ENCODE measurements at regions not wholly inside any gene's neighbourhood (a gene's known extent, or its start where the extent isn't known, plus 50 kb on each side); places are given as distances from the start of the nearest gene placed in this dataset.

DNA sequence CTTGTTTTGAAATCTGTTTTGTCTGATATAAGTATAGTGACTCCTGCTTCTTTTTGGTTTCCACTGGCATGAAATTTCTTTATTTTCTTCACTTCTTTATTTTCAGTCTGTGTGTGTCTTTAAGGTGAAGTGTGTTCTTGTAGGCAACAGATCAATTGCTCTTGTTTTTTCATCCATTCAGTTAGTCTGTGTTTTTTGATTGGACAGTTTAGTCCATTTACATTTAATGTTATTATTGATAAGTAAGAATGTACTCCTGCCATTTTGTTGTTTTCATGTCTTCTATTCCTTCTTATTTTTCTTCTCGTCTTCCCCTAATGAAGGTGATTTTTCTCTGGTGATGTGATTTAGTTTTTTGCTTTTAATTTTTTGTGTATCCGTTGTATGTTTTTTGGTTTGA, 487.7 kb upstream of the PBX1 start:
- ChIA-PET POLR2A (no interaction called here), CTCF (no interaction called here)
- DNase-seq (ENCODE audit: extremely low spot score): no peak
- no peak for TF ChIP-seq ZNF384 (IDR thresholded peaks at IDR 0.05)

DNA sequence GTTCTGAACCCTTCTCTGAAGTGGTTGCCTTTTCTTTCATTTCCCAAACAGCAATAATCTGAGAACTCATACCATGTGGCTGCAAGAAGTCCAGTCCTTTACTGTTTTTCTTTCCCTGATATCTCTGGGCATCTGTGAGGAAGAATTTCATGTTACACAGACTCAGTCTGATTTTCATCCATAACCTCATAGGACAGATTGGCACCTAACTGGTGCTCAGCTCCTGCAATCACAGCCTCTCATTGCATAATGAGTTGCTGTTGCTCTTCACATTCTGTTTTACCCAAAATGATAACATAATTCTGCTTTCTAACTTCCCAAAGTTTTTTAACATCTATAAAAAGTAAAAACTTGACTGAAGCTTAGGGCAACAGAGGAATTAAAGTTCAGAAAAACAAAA, 472.2 kb upstream of the PBX1 start:
- ChIA-PET CTCF (no interaction called here), POLR2A (no interaction called here)
- TF ChIP-seq SP1 (IDR thresholded peaks at IDR 0.05): no peak
- TF ChIP-seq BHLHE40 (IDR thresholded peaks at IDR 0.05; ENCODE audit: borderline replicate concordance): no peak
- TF ChIP-seq FOXM1 (IDR thresholded peaks at IDR 0.05; ENCODE audit: borderline replicate concordance): no peak
- TF ChIP-seq, protein P1, sequence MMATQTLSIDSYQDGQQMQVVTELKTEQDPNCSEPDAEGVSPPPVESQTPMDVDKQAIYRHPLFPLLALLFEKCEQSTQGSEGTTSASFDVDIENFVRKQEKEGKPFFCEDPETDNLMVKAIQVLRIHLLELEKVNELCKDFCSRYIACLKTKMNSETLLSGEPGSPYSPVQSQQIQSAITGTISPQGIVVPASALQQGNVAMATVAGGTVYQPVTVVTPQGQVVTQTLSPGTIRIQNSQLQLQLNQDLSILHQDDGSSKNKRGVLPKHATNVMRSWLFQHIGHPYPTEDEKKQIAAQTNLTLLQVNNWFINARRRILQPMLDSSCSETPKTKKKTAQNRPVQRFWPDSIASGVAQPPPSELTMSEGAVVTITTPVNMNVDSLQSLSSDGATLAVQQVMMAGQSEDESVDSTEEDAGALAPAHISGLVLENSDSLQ (IDR thresholded peaks at IDR 0.05): no peak
- TF ChIP-seq ELF4 (IDR thresholded peaks at IDR 0.05): no peak
- no peak for TF ChIP-seq LEF1 (IDR thresholded peaks at IDR 0.05; ENCODE audit: borderline replicate concordance)
- TF ChIP-seq HDGF (IDR thresholded peaks at IDR 0.05; ENCODE audit: borderline replicate concordance): no peak
- TF ChIP-seq NFRKB (IDR thresholded peaks at IDR 0.05): no peak
- no peak for TF ChIP-seq SUZ12 (IDR thresholded peaks at IDR 0.05)
- no peak for TF ChIP-seq ARNT (IDR thresholded peaks at IDR 0.05)
- TF ChIP-seq L3MBTL2 (conservative IDR thresholded peaks at IDR 0.05): no peak
- TF ChIP-seq CTBP1 (IDR thresholded peaks at IDR 0.05; ENCODE audit: borderline replicate concordance): no peak
- no peak for TF ChIP-seq TARDBP (IDR thresholded peaks at IDR 0.05)
- no peak for TF ChIP-seq FOXA1 (IDR thresholded peaks at IDR 0.05)
- TF ChIP-seq ZNF384 (IDR thresholded peaks at IDR 0.05): no peak
- no peak for TF ChIP-seq FOXK2 (IDR thresholded peaks at IDR 0.05)
- no peak for DNase-seq (ENCODE audit: extremely low spot score)

DNA sequence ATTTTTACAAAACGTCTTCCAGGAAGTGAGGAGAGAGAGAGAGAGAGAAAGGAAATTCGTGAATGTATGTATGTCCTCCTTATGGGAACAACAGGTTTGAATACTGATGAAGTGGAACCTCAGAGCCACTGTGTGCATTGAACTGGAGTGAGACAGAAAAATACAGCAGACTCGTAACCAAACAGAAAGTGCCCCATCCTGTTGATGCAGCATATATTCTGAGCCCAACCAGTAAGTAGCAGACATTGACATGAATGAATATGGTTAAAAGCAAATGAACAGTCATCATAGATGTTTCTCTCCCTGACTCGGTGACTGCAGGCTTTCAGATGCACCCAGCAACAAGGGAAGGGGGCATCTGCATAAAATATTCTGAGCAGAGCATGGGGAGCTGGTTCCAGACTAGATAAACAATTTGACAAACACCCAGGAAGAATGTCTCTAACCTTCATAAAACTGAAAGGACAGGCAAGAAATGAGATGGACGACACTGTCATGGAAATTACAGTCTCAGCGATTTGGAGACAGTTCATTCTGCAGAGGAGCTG, 471.0 kb upstream of the PBX1 start:
- TF ChIP-seq, protein P1 (IDR thresholded peaks at IDR 0.05): no peak
- TF ChIP-seq LEF1 (IDR thresholded peaks at IDR 0.05; ENCODE audit: borderline replicate concordance): no peak
- TF ChIP-seq ARNT (IDR thresholded peaks at IDR 0.05): no peak
- no peak for TF ChIP-seq HDGF (IDR thresholded peaks at IDR 0.05; ENCODE audit: borderline replicate concordance)
- TF ChIP-seq ELF4 (IDR thresholded peaks at IDR 0.05): no peak
- no peak for TF ChIP-seq TARDBP (IDR thresholded peaks at IDR 0.05)
- TF ChIP-seq BHLHE40 (IDR thresholded peaks at IDR 0.05; ENCODE audit: borderline replicate concordance): no peak
- no peak for TF ChIP-seq SUZ12 (IDR thresholded peaks at IDR 0.05)
- no peak for TF ChIP-seq FOXK2 (IDR thresholded peaks at IDR 0.05)
- no peak for TF ChIP-seq L3MBTL2 (conservative IDR thresholded peaks at IDR 0.05)
- TF ChIP-seq FOXA1 (IDR thresholded peaks at IDR 0.05): no peak
- TF ChIP-seq NFRKB (IDR thresholded peaks at IDR 0.05): no peak
- no peak for TF ChIP-seq ZNF384 (IDR thresholded peaks at IDR 0.05)
- DNase-seq (ENCODE audit: extremely low spot score): no peak
- CTCF ChIA-PET: no interaction called here
- POLR2A ChIA-PET: no interaction called here

DNA sequence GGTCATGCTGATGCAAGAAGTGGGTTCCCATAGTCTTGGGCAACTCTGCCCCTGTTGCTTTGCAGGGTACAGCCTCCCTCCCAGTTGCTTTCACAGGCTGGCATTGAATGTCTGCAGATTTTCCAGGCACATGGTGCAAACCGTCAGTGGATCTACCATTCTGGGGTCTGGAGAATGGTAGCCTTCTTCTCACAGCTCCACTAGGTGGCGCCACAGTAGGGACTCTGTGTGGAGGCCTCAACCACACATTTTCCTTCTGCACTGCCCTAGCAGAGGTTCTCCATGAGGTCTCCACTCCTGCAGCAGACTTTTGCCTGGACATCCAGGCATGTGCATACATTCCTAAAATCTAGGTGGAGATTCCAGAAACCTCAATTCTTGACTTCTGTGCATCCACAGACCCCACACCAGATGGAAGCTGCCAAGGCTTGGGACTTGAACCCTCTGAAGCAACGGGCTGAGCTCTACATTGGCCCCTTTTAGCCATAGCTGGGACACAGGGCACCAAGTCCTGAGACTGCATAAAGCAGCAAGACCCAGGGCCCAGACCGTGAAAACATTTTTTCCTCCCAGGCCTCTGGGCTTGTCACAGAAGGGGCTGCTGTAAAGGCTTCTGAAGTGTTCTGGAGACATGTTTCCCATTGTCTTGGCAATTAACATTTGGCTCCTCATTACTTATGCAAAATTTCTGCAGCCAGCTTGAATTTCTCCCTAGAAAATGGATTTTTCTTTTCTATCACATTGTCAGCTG, 466.2 kb upstream of the PBX1 start:
- POLR2A ChIA-PET: no interaction called here
- TF ChIP-seq CTBP1 (IDR thresholded peaks at IDR 0.05; ENCODE audit: borderline replicate concordance) (no peak), NFRKB (IDR thresholded peaks at IDR 0.05) (no peak)
- no peak for DNase-seq (ENCODE audit: extremely low spot score)
- CTCF ChIA-PET: interaction anchor here (0.5 kb wide), 1 partner anchor 526 kb away, joined by 3 read pairs; no protein-coding TSS in a partner anchor

DNA sequence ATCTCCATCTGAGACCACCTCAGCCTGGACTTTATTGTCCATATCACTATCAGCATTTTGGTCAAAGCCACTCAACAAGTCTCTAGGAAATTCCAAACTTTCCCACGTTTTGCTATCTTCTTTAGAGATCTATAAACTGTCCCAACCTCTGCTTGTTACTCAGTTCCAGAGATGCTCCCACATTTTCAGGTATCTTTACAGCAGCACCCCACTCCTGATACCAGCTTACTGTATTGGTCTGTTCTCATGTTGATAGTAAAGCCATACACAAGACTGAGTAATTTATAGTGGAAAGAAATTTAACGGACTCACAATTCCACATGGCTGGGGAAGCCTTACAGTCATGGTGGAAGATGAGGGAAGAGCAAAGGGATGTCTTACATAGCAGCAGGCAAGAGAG, 465.4 kb upstream of the PBX1 start:
- CTCF ChIA-PET: no interaction called here
- TF ChIP-seq NFRKB (IDR thresholded peaks at IDR 0.05) (no peak), SUZ12 (IDR thresholded peaks at IDR 0.05) (no peak), ELF4 (IDR thresholded peaks at IDR 0.05) (no peak), BHLHE40 (IDR thresholded peaks at IDR 0.05; ENCODE audit: borderline replicate concordance) (no peak), CTBP1 (IDR thresholded peaks at IDR 0.05; ENCODE audit: borderline replicate concordance) (no peak), ARNT (IDR thresholded peaks at IDR 0.05) (no peak), FOXK2 (IDR thresholded peaks at IDR 0.05) (no peak), TARDBP (IDR thresholded peaks at IDR 0.05) (no peak), L3MBTL2 (conservative IDR thresholded peaks at IDR 0.05) (no peak), FOXA1 (IDR thresholded peaks at IDR 0.05) (no peak), SP1 (IDR thresholded peaks at IDR 0.05) (no peak)
- POLR2A ChIA-PET: no interaction called here
- DNase-seq (ENCODE audit: extremely low spot score): no peak

DNA sequence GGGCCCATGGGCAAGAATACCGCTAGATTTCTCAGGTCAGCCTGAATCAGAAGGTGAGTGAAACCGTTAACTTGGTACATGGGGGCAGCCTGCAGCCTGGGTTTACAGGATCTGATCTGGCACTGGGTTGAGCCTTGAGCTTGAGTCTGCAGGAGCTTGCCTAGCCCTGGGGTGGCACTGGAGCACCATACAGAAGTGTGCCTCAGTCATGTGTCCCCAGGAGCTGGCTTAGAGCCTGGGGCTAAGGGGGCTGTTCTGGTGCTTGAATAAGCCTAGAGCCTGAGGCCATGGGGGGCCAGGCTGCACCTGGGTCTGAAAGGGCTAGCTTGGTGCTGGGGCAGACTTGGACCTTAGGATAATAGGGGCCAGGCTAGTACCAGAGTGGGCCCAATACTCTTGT, 457.2 kb upstream of the PBX1 start:
- DNase-seq (ENCODE audit: extremely low spot score): no peak
- ChIA-PET POLR2A (no interaction called here), CTCF (no interaction called here)
- TF ChIP-seq CTBP1 (IDR thresholded peaks at IDR 0.05; ENCODE audit: borderline replicate concordance) (no peak), NFRKB (IDR thresholded peaks at IDR 0.05) (no peak), FOXK2 (IDR thresholded peaks at IDR 0.05) (no peak), FOXM1 (IDR thresholded peaks at IDR 0.05; ENCODE audit: borderline replicate concordance) (no peak), FOXA1 (IDR thresholded peaks at IDR 0.05) (no peak), HDGF (IDR thresholded peaks at IDR 0.05; ENCODE audit: borderline replicate concordance) (no peak), L3MBTL2 (conservative IDR thresholded peaks at IDR 0.05) (no peak), ELF4 (IDR thresholded peaks at IDR 0.05) (no peak), ZNF384 (IDR thresholded peaks at IDR 0.05) (no peak)

DNA sequence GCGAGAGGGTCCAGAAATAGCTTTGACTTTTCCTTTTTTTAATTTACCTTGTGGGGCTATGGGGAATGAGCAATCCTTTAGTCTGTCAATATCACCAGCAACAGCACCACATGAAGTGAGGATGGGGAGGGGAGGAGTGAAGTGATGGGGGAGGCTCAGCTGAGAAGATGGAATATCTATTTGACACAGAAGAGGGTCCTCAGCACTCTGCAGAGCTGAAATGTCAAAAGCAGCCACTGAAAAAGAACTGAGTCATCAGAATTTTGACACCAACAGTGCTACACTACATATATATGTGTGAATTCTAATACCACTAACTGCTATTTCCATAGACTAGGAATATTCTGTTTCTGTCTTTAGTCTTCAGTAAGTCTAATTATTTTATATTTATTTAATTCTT, 427.0 kb upstream of the PBX1 start:
- ChIA-PET POLR2A (no interaction called here), CTCF (no interaction called here)
- no peak for TF ChIP-seq ELF4 (IDR thresholded peaks at IDR 0.05)
- no peak for TF ChIP-seq TARDBP (IDR thresholded peaks at IDR 0.05)
- TF ChIP-seq FOXK2 (IDR thresholded peaks at IDR 0.05): no peak
- no peak for TF ChIP-seq L3MBTL2 (conservative IDR thresholded peaks at IDR 0.05)
- no peak for TF ChIP-seq NFRKB (IDR thresholded peaks at IDR 0.05)
- no peak for TF ChIP-seq ZNF384 (IDR thresholded peaks at IDR 0.05)
- TF ChIP-seq ARNT (IDR thresholded peaks at IDR 0.05): no peak
- TF ChIP-seq CTBP1 (IDR thresholded peaks at IDR 0.05; ENCODE audit: borderline replicate concordance): no peak
- DNase-seq (ENCODE audit: extremely low spot score): no peak
